IPS-NIHi7 (cell line): ENCODE measurements at regions not wholly inside any gene's neighbourhood (a gene's known extent, or its start where the extent isn't known, plus 50 kb on each side); places are given as distances from the start of the nearest gene placed in this dataset.
"Not testable (repeated sequence)": the region's sequence is repeated elsewhere in the genome, so short reads cannot be mapped to it uniquely, and the experiment has no call there.

ENCODE experiments used
- DNase-seq: peaks from one replicate; pipeline ENCODE4 v3.0.0; 2012; ENCODE audit warnings: mixed read lengths; ENCODE audit errors: extremely low spot score

DNA sequence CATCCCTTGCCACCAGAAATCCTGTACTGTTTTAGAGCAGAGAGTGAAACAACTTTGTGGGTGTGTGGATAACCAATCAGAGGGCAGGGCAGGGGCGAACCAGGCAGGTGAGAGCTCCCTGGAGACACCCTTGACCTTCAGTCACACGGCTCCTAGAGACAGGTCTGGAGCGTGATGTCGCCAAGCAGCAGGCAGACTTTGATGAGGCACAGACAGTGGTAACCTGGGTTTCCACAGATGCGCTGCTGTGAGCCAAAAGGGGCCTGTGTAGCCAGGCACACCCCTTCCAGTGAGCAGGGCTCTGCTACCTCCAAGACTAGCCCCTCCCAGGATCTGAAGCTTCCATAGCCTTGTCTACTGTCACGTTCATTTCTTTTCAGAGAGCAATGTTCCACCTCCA lies 317.8 kb upstream of the ADCY2 start:
- no peak for DNase-seq

DNA sequence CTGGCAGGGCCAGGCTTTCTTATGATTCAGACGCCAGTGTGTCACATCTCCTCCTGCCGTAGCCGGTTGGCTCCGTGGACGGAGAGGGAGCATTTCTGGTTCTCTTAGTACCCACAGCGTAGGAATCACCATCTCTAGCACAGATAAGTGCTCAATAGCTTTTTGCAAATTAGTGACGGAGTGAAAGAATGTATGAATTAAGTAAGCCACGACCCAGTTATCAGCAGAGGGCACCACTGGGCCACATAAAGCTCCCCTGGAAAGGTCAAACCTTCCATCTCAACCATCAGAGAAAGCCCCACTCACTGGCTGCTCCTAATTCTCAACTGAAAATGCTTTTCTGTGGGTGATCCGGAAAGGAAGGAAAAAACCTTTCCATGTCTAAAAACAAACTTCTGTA lies 317.0 kb upstream of the ADCY2 start:
- DNase-seq = peak; percentile 58

DNA sequence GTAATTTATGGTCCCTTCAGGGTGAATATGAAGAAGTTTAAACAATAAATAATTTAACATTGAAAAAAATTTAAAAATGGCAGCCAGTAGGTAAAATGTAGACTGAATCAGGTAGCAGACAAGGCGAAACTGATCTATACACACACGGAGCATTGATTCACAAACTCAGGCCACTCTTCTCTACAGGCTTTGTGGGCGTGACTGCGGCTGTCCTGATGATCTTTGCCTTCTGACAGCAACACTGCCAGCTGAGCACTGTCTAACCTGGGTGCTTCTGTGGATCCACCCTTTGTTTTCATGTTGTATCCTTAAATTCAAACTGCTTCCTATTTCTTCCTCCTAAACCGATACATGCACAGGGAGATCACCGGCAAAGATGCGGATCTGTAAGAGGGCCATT lies 315.4 kb upstream of the ADCY2 start:
- no peak for DNase-seq

DNA sequence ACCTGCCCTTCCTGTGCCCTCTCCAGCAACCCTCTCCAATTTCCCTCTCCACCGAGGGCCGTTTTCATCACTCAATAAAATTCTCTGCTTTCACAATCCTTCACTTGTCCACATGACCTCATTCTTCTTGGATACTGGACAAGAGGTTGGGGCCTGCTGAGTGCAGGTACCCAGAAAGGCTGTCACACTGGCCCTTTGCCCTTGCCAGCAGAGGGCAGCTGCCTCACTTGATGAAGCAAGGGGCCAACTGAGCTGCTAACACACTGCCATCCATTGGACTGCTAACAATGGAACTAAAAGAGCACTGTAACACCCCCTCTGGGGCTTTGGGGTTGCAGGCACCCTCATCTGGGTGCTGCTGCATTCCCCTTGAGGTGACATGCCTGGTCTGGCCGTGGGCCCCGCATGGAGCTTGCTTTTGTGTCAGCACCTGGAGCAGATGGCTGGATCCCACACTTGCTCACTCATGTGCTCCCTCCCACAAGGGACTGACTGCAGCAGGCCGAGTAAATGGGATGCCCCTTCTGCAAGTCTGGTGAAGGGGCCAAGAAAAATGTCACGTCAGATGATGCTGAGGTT lies 308.1 kb upstream of the ADCY2 start:
- DNase-seq = no peak

DNA sequence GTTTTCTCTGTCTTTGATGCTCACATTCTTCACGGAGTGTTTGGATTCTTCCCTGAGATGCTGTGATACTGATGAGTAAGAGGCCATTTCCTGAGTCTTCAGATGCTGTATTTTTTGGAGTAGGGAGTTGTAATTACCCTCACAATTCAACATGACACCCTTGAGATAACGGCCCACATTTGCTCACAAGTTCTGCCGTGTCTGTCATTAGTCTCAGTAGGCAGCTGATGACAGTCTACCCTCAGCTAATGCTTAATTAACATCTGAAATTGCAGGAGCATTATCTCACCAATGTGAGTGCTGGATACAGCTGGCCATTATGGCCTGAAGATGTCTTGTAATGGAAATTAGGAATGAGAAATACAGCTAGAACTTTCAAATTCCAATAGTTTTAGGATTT lies 307.1 kb upstream of the ADCY2 start:
- no peak for DNase-seq

DNA sequence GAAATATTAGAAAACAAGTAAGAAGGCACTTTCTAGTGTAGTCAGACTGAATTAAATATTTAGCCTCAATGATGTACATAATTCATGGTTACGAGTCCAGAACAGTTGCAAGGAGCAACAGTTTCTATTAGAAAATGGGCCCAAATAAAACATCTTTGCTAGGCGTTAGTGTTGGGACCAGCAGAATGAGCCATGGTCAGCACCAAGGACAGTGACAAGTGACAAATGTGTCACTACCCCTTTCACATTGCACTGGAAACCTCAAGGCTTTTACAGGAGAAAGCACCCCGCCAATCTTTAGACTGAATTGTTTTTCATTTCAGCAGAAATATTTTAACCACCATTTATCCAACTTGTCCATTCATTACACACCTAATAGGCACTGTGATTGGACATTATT lies 301.3 kb upstream of the ADCY2 start:
- DNase-seq = peak; percentile 64

DNA sequence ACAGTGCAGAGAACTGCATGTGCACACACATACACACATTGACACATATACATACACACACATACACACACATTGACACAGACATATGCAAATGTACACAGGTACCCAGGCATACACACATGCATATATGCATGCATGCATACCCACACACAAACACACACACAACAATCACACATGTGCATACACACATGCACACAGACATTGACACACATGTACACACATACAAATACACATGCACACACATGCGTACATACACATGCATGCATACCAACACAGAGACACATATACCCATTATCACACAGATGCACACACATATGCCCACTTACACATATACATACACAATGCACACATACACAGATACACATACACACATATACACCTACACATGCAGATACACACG lies 299.6 kb upstream of the ADCY2 start:
- DNase-seq = no peak

DNA sequence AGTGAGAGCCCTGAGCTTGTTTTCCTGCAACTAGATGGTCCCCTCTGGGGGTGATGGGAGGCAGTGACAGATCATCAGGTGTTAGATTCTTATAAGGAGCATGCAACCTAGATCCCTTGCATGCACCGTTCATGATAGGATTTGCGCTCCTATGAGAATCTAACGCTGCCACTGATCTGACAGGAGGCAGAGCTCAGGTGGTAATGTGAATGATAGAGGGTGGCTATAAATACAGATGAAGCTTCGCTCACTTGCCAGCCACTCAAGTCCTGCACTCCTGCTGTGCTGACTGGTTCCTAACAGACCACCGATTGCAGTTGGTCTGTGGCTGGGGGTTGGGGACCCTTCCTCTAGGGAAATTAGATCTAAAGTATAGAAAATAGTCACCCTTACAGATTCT lies 290.6 kb upstream of the ADCY2 start:
- DNase-seq = no peak

DNA sequence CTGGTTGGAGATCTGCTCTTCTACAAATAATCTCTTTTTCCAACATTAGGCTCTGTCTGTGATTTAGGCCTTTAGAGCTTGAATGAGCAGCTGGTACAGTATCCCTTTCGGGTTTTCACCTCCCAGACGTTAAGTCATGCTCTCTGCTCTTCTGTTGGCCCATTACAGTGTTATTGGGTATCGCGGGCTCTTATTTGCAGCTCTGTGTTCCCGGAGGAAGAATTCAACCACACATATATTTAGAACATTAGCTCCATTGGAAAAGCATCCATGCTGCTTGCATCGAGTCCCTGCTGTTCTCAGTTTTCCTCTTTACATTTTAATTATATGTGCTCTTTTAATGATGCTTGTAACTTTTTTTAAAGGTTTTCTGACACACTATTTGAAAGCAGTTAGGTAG lies 278.0 kb upstream of the ADCY2 start:
- no peak for DNase-seq

DNA sequence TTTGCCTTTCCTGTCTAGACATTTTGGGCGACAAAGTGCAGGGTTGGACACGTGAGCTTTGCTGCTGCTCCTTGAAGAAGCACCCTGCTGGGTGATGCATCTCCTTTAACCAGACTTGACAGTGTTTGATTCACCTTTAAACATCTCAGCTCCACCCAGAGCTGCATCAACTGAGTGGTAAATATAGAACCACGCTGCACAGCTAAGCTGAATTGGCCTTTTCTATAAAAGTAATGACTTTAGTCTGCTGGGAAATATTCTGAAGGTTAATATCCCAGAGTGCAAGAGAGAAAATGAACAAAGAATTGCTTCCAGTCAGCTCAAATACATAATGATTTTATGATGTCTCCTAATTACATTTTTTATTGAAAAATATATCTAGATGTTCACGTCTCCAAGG lies 264.3 kb upstream of the ADCY2 start:
- DNase-seq = no peak

DNA sequence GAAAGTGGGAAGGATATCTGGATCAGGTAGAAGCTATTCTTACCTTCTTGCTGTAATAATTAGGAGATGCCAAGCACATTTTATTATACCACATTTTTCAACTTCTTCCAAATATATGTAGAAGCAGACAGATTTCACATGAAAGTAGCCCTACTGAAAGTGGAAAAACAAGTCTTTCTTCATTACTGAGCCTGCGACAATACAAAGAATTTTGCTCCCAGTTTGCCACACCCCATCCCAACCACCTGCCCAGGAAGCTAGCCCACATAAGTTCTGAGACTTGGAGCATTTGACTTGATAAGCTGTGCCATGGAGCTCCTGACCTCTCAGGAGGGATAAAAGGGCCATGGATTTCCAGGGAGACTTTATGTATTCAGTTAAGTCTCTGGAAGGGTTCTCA lies 249.1 kb upstream of the ADCY2 start:
- DNase-seq = no peak

DNA sequence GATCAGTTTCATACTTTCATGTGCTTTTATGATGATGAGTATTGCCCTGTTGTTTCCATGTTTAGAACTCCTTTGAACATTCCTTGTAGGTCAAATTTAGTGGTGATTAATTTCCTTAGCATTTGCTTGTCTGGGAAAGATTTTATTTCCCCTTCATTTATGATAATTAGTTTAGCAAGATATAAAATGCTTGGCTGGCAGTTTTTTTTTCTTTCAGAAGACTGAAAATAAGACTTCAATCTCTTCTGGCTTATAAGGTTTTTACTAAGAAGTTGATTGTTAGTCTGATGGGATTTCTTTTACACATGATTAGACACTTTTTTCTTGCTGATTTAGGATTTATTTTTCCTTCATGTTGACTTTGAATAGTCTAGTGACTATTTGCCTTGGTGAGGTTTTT lies 238.9 kb upstream of the ADCY2 start:
- no peak for DNase-seq

DNA sequence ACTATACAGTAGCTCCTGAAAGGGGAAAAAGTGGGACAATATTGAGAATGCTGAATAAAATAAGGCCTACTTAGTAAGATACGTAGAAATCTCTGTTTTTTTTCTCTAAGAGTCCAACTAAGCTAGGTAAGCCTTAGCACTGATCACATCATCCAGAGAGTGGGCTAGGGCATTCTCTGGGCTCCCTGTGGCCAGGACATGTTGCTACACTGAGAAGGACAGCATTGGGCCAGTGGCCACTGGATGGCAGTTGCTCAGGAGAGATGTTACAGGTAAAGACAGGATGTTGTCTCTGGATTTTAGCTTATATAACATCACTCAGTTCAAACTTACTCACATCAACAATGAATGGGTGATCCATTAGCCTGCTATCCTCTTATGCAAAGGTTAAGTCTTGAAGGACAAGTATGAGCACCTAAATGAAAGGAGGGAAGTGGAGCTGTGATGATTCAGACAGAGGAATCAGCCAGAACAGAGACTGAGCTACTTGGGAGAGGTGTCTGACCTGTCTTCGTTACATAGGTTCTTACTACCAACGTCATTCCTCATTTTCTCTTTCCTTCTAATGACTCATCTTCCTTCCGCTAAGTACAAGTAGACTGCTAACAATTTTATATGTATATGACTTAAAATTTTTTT lies 226.6 kb upstream of the ADCY2 start:
- DNase-seq = no peak

DNA sequence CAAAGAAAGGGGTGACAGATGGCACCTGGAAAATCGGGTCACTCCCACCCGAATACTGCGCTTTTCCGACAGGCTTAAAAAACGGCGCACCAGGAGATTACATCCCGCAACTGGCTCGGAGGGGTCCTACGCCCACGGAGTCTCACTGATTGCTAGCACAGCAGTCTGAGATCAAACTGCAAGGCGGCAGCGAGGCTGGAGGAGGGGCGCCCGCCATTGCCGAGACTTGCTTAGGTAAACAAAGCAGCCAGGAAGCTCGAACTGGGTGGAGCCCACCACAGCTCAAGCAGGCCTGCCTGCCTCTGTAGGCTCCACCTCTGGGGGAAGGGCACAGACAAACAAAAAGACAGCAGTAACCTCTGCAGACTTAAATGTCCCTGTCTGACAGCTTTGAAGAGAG lies 225.2 kb upstream of the ADCY2 start:
- DNase-seq = not testable (repeated sequence)

DNA sequence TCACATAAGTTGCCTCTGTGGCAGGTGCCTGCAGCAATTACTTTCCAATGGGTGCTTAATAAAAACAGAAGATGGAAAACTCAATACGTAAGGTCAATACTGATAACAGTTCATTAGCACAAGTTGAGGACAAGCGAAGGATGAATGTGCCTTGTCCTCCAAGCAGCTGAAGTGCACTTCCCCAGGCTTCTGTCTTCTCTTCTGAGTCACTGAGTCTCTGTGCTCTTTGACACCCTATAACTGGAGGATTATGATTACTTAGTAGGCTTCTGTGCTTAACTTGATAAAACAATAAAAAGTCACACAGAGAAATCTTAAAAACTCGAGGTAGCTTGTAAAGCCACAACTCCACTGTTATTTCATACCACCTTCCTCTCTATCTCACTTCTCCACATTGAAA lies 216.6 kb upstream of the ADCY2 start:
- no peak for DNase-seq

DNA sequence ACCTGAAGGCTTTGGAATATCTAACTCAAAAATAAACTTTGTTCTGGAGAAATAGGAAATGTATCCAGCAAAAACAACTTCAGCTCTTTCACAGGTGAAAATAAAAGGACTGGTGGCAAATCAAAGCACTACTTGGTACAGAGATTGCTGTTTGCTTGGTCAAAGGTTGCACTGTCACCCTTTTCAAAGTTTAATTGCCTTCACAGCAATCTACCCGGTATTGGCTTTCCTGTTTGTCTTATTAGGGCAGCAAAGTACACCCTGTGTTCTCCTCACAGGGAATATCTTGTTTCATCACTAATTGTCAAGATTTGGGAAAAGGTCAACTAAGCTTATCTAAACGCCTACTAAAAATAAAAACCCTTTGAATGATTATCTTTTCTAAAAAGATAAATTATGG lies 214.1 kb upstream of the ADCY2 start:
- no peak for DNase-seq

DNA sequence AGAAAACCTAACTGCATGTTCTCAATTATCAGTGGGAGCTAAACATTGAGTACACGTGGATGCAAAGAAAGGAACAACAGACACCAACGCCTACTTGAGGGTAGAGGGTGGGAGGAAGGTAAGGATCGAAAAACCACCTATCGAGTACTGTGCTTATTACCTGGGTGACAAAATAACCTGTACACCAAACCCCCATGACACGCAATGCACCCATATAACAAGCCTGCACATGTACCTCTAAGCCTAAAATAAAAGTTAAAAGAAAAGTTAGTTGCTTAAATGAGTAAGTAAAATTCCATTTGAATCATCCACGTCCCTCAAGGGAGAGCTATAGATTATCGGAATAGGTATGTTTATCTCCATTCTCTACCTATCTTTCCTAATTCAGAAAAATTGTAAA lies 210.2 kb upstream of the ADCY2 start:
- no peak for DNase-seq

DNA sequence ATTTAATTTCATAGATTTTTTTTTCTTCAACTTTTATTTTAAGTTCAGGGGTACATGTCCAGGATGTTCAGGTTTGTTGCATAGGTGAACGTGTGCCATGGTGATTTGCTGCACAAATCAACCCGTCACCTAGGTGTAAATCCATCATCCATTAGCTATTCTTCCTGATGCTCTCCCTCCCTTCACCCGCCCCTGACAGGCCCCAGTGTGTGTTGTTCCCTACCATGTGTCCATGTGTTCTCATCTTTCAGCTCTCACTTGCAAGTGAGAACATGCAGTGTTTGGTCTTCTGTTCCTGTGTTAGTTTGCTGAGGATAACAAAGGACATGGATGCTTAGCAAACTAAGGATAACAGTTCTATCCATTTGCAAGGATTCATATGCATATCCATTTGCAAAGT lies 209.1 kb upstream of the ADCY2 start:
- no peak for DNase-seq

DNA sequence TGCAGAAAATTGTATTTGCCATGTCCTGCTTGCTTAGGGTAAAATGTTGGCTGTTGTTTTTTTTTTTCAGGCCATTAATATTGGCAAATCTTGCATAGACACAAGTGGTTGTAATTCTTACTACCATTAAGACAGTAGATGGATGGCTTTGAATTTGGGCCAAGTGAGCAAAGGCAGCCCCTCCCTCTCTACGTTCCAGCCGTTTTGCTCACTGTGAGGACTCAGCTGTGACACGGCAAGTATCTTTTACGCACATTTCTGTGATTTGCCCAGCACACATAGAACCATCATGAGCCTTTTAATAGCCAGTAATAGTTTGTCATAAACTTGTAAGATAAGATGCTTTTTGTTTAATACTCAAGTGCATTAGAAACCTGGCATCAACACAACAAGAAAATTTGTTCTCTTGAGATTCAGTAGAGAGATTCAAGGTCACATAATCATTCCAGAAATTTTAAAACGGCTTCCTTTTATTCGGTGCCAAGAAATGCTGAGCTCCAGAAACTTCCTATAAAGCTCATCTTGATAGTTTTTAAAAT lies 205.2 kb upstream of the ADCY2 start:
- DNase-seq = no peak

DNA sequence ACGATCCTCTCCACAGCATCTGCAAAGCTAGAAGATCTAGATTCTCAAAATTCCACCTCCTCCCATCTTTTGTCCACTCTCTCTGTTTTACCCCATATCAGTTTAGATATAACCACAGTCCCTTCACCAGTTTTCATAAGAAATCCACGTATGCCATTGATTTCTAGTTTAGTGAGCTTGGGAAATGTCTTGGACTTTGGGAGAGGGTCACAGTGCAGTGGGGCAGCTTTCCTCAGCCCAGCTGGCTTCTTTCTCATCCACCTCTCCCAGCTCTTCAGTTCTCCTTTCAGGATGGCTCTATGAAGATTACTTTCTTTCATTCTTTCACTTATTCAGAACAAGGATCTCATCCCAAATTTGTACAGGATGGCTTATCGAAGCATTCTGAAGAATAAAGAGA lies 203.9 kb upstream of the ADCY2 start:
- DNase-seq = no peak

DNA sequence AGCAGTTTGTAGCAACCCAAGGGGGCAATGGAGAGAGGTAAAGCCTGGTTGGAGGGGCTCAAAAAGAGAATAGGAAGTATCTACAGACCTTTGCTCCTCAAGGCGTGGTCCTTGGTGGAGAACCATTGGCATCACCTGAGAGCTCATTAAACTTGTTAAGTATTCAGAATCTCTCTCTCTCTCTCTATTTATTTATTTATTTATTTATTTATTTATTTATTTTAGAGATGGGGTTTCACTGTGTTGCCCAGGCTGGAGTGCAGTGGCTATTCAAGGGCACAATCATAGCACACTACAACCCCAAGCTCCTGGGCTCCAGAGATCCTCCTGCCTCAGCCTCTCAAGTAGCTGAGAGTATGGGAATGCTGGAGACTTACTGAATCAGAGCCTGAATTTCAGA lies 193.1 kb upstream of the ADCY2 start:
- DNase-seq = no peak

DNA sequence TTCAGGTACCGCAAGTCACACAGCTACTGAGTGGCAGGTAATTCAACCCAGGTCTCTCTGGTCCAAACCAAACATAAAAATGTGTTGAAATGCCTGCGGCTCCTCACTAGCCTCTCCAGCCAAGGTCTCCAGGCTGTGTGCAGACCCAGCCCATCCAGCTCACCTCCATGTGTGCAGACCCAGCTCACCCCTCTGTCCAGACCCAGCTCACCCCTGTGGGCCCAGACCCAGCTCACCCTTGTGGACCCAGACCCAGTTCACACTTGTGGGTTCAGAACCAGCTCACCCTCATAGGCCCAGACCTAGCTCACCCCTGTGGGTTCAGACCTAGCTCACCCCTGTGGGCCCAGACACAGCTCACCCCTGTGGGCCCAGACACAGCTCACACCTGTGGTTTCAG lies 188.0 kb upstream of the ADCY2 start:
- DNase-seq = no peak

DNA sequence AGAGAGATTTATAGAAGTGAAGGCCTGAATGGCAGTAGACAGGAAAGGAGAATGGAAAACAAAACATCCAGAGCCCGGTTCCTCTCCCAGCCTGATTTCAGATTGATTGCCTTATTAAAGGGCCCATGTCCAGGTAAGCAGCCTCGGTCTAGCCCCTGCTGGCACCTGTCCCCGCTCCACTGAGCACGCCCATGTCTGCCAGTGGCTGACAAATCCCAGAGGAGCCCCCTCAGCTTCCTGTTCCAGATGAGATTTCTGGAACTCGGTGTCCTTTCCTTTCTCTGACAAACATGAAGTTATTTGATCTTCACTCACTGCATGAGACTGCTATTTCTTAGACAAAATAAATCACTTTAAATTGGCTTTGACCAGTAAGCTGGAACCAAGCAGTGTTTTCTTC lies 187.0 kb upstream of the ADCY2 start:
- no peak for DNase-seq

DNA sequence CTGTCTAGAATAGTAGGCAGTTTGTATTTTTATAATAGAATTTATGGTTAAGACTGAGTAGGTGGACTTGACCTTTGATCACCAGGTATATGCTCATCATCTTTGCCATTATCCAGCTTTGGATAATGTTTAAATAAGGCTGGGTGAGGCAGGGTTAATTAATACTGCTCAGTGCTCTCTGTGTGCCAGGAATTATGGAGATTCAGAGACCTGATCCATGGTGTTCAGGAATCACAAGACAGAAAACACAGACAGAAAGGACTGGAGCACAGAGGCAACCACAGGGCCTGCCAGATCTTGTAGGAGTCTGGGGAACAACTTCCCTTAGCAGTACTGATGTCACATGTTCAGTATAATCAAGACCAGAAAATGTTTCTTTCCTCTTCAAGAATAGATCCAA lies 186.3 kb upstream of the ADCY2 start:
- no peak for DNase-seq
